NCI-H510A treated with DMSO at 0.1 percent for 48 hours (cell line): ENCODE measurements at regions not wholly inside any gene's neighbourhood (a gene's known extent, or its start where the extent isn't known, plus 50 kb on each side); places are given as distances from the start of the nearest gene placed in this dataset.

Source experiments
- DNase-seq: peaks from one replicate; lab custom pipeline; 2025; lab: John Stamatoyannopoulos, UW

DNA sequence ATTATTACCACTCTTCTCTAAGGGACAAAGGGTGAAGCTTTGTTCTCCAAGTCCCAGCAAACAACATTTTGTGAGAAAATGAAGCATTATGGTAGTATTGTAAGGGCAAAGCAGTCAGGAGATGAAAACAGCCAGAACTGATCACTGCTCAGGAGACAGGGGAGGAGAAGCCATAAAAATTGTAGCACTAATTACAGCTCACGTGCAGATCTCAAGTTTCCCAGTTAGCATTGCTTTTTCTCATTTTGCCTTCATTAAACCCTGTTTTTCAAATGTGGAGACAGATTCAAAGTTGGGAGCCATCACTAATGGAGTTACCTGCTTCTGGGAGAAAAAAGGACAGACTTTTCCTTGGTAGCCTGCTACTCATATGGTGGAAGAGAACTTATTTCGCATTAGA, 210.9 kb upstream of the PDE10A start:
- no peak for DNase-seq

- DNase-seq: no peak
These were observed 209.8 kb upstream of the PDE10A start for GRCh38 chr6:165872811-165873210.

- no peak for DNase-seq
These were observed 209.3 kb upstream of the PDE10A start for GRCh38 chr6:165872311-165872710.

DNA sequence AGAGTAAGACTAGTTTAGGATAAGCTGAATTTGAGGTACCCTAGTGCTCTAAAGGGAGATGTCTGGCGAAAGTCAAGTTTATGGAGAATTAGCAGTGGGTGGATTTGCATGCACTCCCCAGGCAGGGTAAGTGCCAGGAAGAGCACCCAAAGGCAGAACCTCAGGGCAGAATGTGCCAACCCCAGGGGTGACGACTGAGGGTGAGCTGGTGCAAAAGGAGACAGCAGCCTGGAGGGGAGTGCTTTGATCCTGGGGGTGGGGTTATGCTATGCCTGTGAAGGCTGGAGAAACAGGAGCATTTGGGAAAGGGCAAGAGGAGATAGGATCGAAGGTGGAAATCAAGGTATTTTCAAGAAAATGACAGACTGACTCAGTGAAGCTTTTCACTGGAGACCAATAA, 208.5 kb upstream of the PDE10A start:
- no peak for DNase-seq

GRCh38 chr6:165869526-165869925, 206.5 kb upstream of the PDE10A start:
- DNase-seq: no peak

DNA sequence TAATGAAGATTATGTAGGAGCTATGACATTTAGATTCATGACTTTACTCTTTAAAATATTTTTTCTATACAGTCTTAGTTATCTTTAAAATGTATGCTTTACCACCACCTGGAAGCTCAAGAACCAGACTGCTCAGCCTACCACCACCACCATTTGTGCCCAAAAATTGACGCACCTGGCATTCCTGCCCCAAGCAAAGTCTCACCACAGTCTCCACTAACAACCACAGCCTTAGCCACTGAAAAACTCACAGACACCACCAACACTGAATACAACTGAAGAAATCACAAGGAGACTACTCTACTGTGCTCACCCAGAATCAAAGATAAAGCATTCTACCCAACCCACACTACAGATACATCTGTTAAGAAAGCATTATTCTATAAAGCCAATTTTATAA, 201.9 kb upstream of the PDE10A start:
- no peak for DNase-seq

GRCh38 chr6:165864218-165864617, 201.2 kb upstream of the PDE10A start:
- no peak for DNase-seq

DNA sequence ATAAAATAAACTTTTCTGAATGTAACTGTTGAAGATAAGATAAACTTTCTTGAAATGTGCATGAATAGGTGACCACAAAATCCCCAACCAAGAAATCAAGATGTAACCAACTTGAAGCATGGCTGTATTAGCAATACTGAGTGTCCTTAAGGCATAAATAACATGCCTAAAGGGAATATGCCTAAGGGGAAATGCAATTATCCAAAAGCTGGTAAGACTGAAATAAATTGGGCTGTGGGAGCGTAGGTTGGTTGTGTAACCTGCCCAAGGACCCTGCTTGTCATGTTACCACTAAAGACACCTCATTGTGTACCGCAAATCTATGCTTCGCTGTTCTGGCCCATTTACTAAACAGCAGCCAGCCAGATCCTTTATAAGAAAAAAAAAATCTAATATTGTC, 200.8 kb upstream of the PDE10A start:
- DNase-seq: no peak

GRCh38 chr6:165862813-165863212, 199.8 kb upstream of the PDE10A start:
- DNase-seq: no peak

DNA sequence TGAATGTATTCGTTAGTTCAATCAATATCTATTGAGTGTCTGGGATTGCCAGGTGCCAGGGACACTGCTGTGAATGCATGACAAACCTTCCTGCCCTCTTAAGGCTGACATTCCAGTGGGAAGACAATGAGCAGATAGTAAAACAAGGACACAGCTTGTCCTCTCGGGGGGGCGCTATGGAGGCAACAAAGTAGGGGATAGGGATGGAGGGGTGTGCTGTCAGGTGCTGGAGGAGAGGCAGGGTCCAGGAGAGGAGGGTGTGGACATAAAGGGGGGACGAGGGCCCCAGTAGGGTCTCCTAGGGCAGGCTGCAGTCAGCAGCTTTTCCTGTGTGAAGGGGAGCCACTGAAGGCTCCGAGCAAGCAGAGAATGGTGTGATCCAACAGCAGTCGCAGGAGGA, 198.2 kb upstream of the PDE10A start:
- DNase-seq: no peak

- no peak for DNase-seq
These were observed 195.5 kb upstream of the PDE10A start for GRCh38 chr6:165858586-165858985.

DNA sequence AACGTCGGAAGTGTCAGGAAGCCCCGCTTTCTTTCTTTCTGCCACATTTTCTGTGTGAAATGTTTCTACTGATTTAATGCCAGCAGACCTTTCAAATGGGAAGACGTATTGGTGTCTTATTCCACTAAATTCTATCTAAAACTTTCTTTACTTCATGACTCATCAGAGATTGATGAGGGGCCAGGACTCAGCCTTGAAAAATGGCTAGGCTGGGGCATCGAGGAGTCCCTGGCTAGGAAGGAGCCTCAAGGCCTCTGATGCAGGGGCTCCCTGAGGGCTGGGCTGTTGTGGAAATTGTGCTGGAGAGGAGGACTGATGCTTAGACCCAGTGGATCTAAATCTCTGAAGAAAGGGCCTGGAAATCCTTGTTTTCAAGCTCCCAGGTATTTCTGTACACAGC, 192.8 kb upstream of the PDE10A start:
- DNase-seq: no peak

DNA sequence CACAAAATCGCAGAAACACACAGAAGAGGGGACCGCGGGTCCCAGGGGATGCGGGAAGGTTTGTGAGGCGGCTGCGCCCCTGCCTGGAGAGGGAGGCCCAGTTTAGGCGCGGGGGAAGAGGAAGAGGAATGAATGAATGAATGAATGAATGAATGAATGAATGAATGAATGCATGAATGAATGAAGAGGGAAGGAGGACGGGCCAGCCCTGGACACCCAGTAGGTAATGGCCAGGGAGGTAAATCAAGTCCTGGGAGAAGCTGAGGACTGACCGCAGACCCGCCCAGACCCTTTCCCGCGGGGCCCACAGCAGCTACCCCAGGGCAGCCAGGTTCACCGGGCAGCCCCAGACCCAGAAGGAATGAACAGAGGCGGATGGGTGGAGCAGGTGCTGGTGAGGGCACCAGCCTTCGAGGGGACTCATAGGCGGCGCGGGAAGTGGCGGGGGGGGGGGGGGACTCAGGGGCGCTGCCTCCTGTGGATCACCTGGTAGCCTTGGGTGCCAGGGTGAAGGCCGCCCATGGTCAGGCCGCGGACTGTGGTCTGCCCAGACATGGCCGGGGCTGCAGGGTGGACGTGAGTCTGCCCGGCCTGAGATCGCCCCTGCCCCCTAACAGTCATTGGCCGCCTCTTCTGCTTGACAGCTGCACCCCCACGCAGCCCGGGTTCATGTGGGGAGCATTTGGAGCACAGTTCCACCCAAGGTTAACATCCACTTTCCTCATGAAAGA, 192.0 kb upstream of the PDE10A start:
- no peak for DNase-seq

DNA sequence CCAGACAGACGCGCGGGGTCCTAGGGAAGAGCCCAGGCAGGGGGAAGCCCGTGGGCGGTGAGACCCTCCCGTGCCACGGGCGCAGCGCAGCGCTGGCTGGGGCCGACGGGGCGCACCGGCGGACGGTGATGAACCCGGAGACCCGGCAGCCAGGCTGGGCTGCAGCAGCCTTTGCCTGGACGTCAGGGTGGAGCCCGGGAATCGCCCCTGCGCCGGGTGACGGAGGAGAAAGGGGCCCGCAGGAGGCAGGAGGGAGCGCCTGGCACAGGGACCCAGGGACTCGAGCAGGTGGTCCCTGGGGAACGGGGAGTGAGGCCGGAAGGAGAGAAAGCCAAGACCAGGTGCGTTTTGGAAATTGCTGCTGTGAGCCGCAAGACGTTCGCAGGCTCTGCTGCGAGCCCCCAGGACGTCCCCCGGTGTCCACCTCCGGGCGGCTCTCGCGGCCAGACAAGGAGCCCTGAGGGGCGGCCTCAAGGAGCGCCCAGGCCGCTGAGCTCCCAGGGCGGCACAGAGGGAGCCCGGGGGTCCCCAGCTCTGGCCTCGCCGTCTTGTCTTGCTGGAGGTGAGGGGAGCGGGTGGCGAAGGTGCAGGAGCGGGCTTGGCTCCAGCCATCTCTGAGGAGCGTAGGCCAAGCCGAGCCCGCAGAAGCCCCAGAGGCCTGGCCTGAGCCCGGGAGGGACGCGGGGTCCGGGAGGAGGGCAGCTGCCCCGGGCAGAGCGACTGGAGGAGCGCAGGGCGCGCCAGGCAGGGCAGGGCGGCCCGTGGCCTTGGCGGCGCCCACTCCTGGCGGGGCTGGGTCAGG, 191.2 kb upstream of the PDE10A start:
- DNase-seq: no peak

GRCh38 chr6:165852676-165853075, 189.6 kb upstream of the PDE10A start:
- DNase-seq: no peak

- DNase-seq: peak; percentile 32
These were observed 187.5 kb upstream of the PDE10A start for GRCh38 chr6:165850434-165851019.

- no peak for DNase-seq
These were observed 186.7 kb upstream of the PDE10A start for GRCh38 chr6:165849534-165850430.

GRCh38 chr6:165848086-165848426, 185.0 kb upstream of the PDE10A start:
- DNase-seq: no peak

- no peak for DNase-seq
These were observed 184.5 kb upstream of the PDE10A start for GRCh38 chr6:165847407-165848085.

- DNase-seq: no peak
These were observed 183.3 kb upstream of the PDE10A start for GRCh38 chr6:165846123-165846966.

GRCh38 chr6:165845493-165845892, 182.5 kb upstream of the PDE10A start:
- no peak for DNase-seq
